ENCODE measurements at regions not wholly inside any gene's neighbourhood (a gene's known extent, or its start where the extent isn't known, plus 50 kb on each side); places are given as distances from the start of the nearest gene placed in this dataset.
"Not testable (repeated sequence)": the region's sequence is repeated elsewhere in the genome, so short reads cannot be mapped to it uniquely, and the experiment has no call there.

- no peak for DNase-seq
Measured at GRCh38 chr5:58197875-58198274, 262.0 kb downstream of the PLK2 start.

- DNase-seq: no peak
Measured at GRCh38 chr5:58191443-58191842, 268.4 kb downstream of the PLK2 start.

GRCh38 chr5:58188262-58188651 is 271.6 kb downstream of the PLK2 start:
- DNase-seq: peak; percentile 84

DNA sequence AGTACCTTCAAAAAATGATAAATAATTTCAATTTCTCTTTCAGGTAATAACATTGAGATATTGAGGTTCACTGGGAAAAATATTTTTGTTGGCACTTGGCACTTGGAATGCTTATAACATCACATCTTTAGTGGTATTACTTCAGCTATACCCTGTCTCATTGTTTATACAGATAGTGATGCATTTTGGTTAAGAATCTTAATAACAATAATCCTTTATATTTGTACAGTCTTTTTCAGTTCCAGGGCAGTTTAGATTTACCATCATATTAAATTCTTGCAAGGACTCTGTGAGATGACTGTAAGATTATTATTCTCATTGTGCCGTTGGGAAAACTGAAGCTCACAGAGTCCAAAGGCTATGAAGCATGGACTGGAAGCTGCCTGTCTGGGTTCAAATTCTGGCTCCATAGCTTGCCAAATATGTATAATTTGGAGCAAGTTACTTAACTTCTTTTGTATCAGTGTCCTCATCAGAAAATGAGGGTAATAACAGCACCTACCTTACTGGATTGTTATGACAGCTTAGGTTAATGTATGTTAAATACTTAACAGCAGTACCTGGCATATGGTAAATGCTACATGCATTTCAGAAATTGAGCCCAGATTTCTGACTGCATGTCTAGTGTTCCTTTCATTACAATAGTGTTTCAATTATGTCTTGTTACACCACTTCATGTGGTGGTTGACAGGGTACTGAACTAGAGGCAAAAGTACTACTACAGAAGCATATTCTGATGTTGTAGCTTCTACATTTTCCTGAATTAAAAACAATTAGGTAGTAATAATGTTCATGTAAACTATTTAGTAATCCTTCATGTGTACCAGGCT is 272.2 kb downstream of the PLK2 start:
- peak; percentile 6 for DNase-seq

- peak; percentile 78 for DNase-seq
Measured at GRCh38 chr5:58185801-58186200, 274.1 kb downstream of the PLK2 start.

- no peak for DNase-seq
Measured at GRCh38 chr5:58185397-58185796, 274.5 kb downstream of the PLK2 start.

DNA sequence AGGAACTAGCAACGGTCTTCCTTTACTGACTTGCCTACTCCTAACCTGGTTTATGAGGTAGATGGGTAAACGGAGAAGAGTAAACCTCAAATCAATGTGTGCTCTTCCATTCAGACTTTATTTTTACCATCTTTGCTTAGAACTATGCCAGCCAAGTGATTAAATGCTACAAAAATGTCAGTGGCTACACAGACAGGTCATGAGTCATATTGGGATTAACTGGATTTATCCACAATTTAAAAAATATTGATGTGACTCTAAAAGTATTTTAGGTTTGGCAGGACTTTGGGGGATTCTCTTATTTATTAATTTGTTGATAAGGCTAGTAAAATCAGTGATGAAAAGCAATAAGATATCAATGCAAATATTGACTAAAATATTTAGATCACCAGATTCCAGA is 275.0 kb downstream of the PLK2 start:
- DNase-seq: peak; percentile 84

DNA sequence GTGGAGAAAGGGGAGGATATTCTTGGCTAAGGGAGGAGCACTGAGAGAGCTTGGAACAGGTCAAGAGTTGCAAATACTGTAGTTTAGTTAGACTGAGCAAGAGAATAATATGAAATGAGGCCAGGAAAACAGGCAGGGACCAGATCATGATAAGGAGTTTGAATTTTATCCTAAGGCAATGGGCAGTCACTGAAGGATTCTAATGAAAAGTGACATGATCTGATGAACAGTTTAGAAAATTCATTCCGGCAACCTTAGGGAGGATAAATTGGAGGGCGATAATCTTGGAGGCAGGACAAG is 276.1 kb downstream of the PLK2 start:
- no peak for DNase-seq

GRCh38 chr5:58183078-58183785 is 276.7 kb downstream of the PLK2 start:
- no peak for DNase-seq

DNA sequence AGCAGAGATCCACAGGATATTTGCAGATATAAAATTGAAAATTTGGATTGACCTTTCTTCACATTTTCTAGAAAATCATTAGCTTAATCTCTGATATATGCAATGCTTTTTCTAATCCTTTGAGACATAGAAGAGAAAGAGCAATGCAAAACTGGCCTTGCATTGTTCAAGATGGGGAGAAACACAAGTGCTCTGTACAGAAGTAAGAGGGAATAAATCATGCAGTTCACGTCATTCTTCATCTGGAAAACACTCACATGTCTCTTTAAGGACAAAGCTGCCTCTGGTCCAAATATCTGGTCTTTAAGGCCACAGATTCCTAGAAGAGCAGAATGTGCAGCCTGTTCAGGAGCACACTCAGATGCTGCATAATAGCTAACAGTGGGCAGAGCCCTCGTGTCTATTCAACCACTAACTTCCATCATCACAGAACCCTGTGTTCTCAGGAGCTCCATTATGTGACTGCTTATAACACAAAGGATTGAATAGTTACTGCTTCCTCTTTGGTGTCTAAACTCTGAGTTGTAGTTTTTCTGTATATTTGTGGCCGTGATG is 277.5 kb downstream of the PLK2 start:
- no peak for DNase-seq

- no peak for DNase-seq
Measured at GRCh38 chr5:58181578-58182286, 278.2 kb downstream of the PLK2 start.

DNA sequence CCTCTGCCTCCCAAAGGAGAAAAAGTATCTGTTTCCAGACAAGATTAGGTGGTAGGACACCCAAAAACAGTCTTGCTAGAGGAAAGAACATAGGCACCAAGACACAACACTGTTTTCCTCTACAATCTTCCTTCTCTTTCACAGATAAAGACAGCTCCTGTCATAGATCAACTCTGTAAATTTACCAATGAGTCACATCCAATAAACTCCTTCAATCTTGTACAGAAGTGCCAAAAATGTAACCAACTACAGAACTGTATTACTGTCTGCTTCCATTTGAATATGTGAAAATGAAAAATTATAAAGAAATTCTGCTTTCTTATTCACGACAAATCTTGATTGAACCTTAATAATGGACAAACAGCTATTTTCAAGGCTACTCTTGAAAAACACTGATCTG is 286.9 kb downstream of the PLK2 start:
- DNase-seq: no peak

DNA sequence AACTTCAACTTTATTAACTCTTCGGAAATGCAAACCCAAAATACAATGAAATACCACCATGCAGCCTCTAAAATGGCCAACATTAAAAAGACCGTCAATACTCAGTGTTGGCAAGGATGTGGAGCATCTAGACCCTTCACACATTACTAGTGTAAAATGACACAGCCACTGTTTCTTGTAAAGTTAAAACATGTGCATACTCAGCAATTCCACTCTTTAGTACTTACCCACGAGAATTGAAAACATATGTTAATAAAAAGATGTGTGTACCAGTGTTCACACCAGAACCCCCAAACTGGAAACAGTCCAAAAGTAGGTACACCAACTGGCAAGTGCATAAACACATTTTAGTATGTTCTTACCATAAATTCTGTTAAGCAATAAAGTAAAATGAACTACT is 294.7 kb downstream of the PLK2 start:
- DNase-seq: no peak

DNA sequence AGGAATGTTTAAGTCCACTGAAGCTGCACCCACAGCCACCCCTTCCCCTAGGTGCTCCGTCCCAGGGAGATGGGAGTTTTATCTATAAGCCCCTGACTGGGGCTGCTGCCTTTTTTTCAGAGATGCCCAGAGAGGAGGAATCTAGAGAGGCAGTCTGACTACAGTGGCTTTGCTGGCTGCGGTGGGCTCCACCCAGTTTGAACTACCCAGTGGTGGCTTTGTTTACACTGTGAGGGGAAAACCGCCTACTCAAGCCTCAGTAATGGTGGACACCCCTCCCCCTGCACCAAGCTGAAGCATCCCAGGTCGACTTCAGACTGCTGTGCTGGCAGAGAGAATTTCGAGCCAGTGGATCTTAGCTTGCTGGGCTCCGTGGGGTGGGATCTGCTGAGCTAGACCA is 298.0 kb downstream of the PLK2 start:
- DNase-seq: not testable (repeated sequence)

DNA sequence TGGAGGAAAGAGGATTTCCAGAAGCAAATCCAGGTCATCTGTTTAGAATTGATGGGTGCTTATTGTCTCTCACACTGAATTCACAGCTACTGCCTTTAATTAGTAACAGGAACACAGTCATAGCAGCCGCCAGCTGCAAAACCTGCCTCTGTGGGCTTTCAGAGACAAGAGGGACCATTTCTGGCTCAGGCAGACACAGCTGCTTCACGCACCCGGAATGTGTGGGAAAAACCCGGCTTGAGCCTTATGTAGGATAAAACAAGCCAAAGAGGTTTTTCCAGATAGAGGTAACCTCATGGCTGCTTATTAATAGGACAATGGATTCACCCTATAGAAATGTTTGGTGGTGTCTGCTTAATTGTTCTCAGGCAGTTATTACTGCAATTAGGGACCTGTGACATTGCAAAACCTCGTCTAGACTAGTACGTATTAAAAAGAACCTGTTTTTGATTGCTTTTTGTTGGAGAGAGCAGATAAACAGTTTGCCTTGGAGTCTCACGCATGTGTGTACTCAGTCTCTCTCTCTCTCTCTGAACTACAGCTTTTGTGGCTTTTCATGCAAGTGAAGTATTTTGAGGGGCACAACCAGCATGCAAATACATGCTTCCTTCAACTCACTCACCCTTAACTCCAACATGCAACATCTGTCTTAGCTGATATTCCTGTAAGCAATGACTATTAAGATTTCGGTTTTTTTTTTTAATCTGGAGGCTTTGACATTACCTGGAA is 302.7 kb downstream of the PLK2 start:
- DNase-seq: peak; percentile 55

DNA sequence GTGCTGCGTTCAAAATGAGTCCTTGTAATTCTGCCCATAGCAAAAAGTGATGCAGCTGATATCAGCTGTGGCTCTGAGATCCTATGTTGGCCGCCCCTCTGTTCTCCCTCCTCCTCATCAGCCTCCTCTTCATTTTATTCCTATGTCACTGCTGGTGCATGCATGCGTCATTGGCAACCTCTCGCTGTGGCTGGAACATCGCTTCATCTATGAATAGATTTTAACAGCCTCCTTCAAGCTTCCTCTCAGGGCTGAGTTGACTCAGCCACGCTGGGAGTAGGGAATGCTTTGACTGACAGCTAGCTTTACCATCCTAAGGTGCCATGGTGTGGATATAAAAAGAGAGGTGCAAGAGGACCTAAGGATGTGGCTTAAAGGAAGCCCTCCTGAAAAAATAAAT is 303.5 kb downstream of the PLK2 start:
- peak; percentile 67 for DNase-seq

- no peak for DNase-seq
Measured at GRCh38 chr5:58153255-58153654, 306.6 kb downstream of the PLK2 start.

GRCh38 chr5:58151414-58151813 is 308.5 kb downstream of the PLK2 start:
- no peak for DNase-seq

DNA sequence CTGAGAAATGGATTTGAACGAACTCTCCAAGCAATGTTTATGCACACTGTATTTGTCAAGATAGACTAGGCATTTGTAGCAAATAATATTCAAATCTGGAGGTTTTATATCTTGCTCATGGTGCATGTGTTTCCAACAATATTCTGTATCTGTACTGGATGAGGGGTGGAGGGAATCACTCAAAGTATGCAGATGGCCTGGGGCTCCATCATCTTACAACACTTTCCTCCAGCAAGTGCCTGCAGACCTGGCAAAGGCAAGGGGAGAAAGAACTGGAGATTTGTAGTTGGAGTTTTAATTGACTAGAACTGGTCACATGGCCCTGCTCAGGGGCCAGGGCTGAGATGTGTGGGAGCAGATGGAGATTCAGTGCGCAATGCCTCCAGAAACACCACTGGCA is 309.0 kb downstream of the PLK2 start:
- no peak for DNase-seq

DNA sequence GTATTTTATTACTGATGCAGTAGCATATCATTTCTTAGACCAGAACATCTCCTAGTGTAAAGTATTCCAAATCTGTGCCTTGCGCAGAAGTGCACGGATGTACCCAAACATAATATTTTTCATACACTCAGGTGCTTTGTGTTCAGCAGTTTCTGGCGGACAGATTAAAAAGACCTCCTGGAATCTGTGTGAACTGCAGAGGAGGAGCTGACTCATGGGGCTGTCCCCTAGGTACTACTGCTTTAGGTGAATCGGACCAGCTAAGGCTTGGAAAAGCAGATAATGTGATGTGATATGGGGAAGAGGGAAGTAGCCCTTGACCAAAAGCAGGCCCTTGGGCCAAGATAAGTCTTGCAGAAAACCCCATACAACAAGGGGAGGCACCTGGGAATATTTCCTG is 310.1 kb downstream of the PLK2 start:
- no peak for DNase-seq

DNA sequence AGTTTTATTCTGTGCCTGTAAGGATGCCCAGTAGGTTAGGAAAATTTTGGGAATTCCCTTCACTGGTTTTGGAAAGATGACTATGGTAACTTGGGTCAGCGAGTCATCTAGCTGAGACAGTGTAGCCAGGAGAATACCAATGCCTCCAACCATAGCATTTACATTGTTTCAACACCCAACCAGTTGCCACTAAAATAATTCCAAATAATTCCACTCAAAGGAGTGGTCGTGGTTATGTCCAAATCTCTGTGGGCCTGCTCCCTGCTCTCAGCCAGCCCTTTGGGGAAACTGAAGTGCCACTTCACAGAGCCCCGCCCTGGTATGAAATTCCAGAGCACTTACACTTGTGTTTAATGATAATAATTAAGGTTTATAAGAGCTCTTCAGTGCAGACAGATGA is 310.5 kb downstream of the PLK2 start:
- DNase-seq: peak; percentile 48

DNA sequence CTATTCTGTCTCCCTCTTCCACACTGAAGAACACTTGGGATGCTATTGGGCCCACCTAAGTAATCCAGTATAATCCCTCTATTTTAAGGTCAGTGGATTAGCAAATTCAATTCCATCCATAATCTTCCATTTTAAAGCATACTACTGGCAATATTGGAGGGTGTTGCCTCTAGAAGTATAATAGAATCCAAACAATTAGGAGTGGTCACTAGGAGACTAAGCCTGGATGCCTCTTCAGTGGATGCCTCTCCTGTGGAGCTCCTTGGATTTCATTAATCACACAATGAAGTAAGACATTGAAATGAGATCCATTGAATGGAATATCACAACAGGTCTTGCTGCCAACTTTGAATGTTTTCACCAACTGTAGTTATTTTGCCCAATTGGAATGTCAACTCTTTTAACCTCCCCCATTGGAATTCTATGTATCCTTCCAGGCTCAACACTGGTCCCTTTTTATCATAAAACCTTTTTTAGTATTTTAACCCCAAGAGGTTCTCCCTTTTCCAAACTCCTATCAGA is 311.6 kb downstream of the PLK2 start:
- peak; percentile 29 for DNase-seq
